ENCODE measurements at regions not wholly inside any gene's neighbourhood (a gene's known extent, or its start where the extent isn't known, plus 50 kb on each side); places are given as distances from the start of the nearest gene placed in this dataset.

DNA sequence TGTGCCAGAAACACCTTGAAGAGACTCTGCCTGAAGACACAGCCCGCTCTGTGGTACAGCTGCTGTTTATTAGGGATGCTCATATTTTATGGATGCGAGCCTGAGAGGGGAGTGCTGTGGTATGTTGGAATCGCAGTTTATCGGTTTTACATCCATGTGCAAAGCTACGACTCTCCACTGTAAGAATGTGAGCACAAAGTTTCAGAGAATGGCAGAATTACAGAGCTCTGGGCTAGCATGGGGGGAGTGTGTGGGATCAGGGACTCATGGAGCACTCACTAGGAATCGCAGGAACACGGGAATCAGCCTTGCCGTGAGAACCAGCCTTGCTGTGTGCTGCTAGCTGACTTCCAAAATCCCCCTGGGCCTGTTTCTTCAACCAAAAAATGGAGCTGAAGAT is 199.9 kb downstream of the RNF144A start:
- no peaks in the 10 kb centered on the region for H3K4me1 ChIP-seq
- Mint-ChIP-seq H3K4me3 (ENCODE audit: unreplicated experiment) (no peak overlapping the region), H3K9me3 (ENCODE audit: unreplicated experiment) (peaks cover 16% of the 10 kb centered on the region), H3K4me1 (ENCODE audit: low read depth, unreplicated experiment) (no peaks in the 10 kb centered on the region), H3K27ac (ENCODE audit: unreplicated experiment) (no peak overlapping the region), H3K36me3 (ENCODE audit: insufficient read depth, unreplicated experiment) (no peaks in the 10 kb centered on the region), H3K27me3 (ENCODE audit: insufficient read depth, unreplicated experiment) (peaks cover 18% of the 10 kb centered on the region)
- no peak overlapping the region for H3K4me3 ChIP-seq (ENCODE audit: low read depth, low read length)
- no peaks in the 10 kb centered on the region for H3K9me3 ChIP-seq
- H3K27me3 ChIP-seq (replicated peaks; ENCODE audit: control insufficient read depth, insufficient read depth, low read length) = peaks cover 2% of the 10 kb centered on the region; the same call in 1 of the 2 replicates
- intact Hi-C loops (cut with micrococcal nuclease; ENCODE audit: unreplicated experiment) = loop anchor here (5.0 kb wide), 1 partner anchor 85 kb away; no protein-coding TSS in a partner anchor
- ChIA-PET CTCF (no interaction called here), POLR2A (no interaction called here)
- no peak for DNase-seq
- BruUV-seq (replicated peaks) = no TSS peak
- TF ChIP-seq CTCF (IDR thresholded peaks at IDR 0.05; ENCODE audit: insufficient read depth in 1 of 2, low read depth in 1 of 2, low read length in 1 of 2, severe bottlenecking in 1 of 2, unreplicated experiment in 1 of 2) = no peak
- no peaks in the 10 kb centered on the region for H3K36me3 ChIP-seq (ENCODE audit: control insufficient read depth, insufficient read depth, low read length)

GRCh38 chr2:7118606-7119131 is 201.5 kb downstream of the RNF144A start:
- Mint-ChIP-seq H3K27ac (ENCODE audit: unreplicated experiment) (no peak overlapping the region), H3K4me3 (ENCODE audit: unreplicated experiment) (no peak overlapping the region), H3K27me3 (ENCODE audit: insufficient read depth, unreplicated experiment) (peaks cover 18% of the 10 kb centered on the region), H3K9me3 (ENCODE audit: unreplicated experiment) (peaks cover 14% of the 10 kb centered on the region), H3K36me3 (ENCODE audit: insufficient read depth, unreplicated experiment) (no peaks in the 10 kb centered on the region), H3K4me1 (ENCODE audit: low read depth, unreplicated experiment) (no peaks in the 10 kb centered on the region)
- intact Hi-C loops (cut with micrococcal nuclease; ENCODE audit: unreplicated experiment) = loop anchor here (1.0 to 5.0 kb wide), 3 partner anchors 84 to 261 kb away; no protein-coding TSS in a partner anchor
- BruUV-seq (replicated peaks) = no TSS peak
- H3K36me3 ChIP-seq (ENCODE audit: control insufficient read depth, insufficient read depth, low read length) = no peaks in the 10 kb centered on the region
- POLR2A ChIA-PET = no interaction called here
- H3K9me3 ChIP-seq = no peaks in the 10 kb centered on the region
- CTCF ChIA-PET = interaction anchor here (0.7 kb wide), 1 partner anchor 29 kb away, joined by 3 read pairs; no protein-coding TSS in a partner anchor
- H3K4me3 ChIP-seq (ENCODE audit: low read depth, low read length) = no peak overlapping the region
- TF ChIP-seq CTCF (IDR thresholded peaks at IDR 0.05; ENCODE audit: insufficient read depth in 1 of 2, low read depth in 1 of 2, low read length in 1 of 2, severe bottlenecking in 1 of 2, unreplicated experiment in 1 of 2) = no peak
- no peaks in the 10 kb centered on the region for H3K4me1 ChIP-seq
- DNase-seq = no peak
- H3K27me3 ChIP-seq (replicated peaks; ENCODE audit: control insufficient read depth, insufficient read depth, low read length) = peaks cover 2% of the 10 kb centered on the region; the same call in 1 of the 2 replicates

GRCh38 chr2:7119132-7119835 is 202.1 kb downstream of the RNF144A start:
- intact Hi-C loops (cut with micrococcal nuclease; ENCODE audit: unreplicated experiment) = loop anchor here (1.0 to 5.0 kb wide), 3 partner anchors 83 to 260 kb away; no protein-coding TSS in a partner anchor
- peak in 1 of 2 experiments; percentile 38 for DNase-seq
- no peaks in the 10 kb centered on the region for H3K4me1 ChIP-seq
- peaks cover 2% of the 10 kb centered on the region; the same call in 1 of the 2 replicates for H3K27me3 ChIP-seq (replicated peaks; ENCODE audit: control insufficient read depth, insufficient read depth, low read length)
- POLR2A ChIA-PET = no interaction called here
- no peaks in the 10 kb centered on the region for H3K36me3 ChIP-seq (ENCODE audit: control insufficient read depth, insufficient read depth, low read length)
- CTCF ChIA-PET = interaction anchor here (0.6 kb wide), 1 partner anchor 84 kb away, joined by 7 read pairs; no protein-coding TSS in a partner anchor
- no peak overlapping the region for H3K4me3 Mint-ChIP-seq (ENCODE audit: unreplicated experiment)
- H3K4me1 Mint-ChIP-seq (ENCODE audit: low read depth, unreplicated experiment) = no peaks in the 10 kb centered on the region
- peaks cover 18% of the 10 kb centered on the region for H3K27me3 Mint-ChIP-seq (ENCODE audit: insufficient read depth, unreplicated experiment)
- no peak overlapping the region for H3K4me3 ChIP-seq (ENCODE audit: low read depth, low read length)
- H3K9me3 ChIP-seq = no peaks in the 10 kb centered on the region
- H3K9me3 Mint-ChIP-seq (ENCODE audit: unreplicated experiment) = peaks cover 8% of the 10 kb centered on the region
- H3K36me3 Mint-ChIP-seq (ENCODE audit: insufficient read depth, unreplicated experiment) = no peaks in the 10 kb centered on the region
- peak; percentile 46 to 55 for TF ChIP-seq CTCF (IDR thresholded peaks at IDR 0.05; ENCODE audit: insufficient read depth in 1 of 2, low read depth in 1 of 2, low read length in 1 of 2, severe bottlenecking in 1 of 2, unreplicated experiment in 1 of 2)
- H3K27ac Mint-ChIP-seq (ENCODE audit: unreplicated experiment) = no peak overlapping the region
- BruUV-seq (replicated peaks) = no TSS peak

Measured in Caco-2 (cell line).